NCI-H146 (cell line): ENCODE measurements at regions not wholly inside any gene's neighbourhood (a gene's known extent, or its start where the extent isn't known, plus 50 kb on each side); places are given as distances from the start of the nearest gene placed in this dataset.

Experiments used
- DNase-seq: peaks from one replicate; lab custom pipeline; 2025; lab: John Stamatoyannopoulos, UW

- DNase-seq, result peak; percentile 2
Measured at GRCh38 chr15:79659691-79660090, 227.6 kb downstream of the MINAR1 start.

DNA sequence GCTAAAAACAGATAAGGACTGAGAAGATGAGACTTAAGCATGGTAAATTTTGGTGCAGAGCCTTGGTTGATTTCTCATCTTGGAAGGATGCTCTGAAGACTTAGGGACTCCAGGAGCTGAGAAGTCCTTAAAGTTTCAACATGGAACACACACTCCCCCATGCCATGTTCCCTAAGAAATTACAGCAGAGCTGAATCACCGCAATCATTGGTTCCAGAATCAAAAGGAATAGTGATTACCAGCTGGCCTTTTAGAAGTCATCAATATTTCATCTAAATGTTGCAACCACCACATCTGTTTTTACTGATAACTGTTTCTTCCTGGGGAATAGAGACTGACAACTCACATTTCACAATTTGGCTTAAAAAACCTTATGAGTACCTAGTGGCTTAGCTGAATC, 229.3 kb downstream of the MINAR1 start:
- no peak for DNase-seq

- no peak for DNase-seq
Measured at GRCh38 chr15:79673416-79674123, 223.2 kb downstream of the MTHFS start.

GRCh38 chr15:79674124-79674465, 222.7 kb downstream of the MTHFS start:
- DNase-seq, result no peak

DNA sequence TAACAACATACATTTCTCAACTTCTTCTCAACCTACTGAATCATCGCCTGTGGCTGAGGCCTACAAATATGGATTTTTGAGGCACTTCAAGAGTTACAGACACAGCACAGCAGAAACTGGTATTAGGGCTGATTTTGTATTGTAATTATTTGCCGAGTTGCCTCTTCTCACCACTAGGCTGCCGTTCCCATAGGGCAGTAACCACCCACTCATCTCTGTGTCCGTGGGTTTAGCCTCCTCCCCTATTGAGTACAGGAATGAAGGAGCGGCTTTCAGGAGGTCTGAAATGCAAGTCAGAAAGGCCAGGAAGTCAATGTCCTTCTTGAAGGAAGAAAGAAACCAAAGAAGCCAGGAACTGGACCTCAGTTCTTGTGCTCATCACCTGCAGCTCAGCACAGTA, 220.8 kb downstream of the MTHFS start:
- DNase-seq, result no peak

DNA sequence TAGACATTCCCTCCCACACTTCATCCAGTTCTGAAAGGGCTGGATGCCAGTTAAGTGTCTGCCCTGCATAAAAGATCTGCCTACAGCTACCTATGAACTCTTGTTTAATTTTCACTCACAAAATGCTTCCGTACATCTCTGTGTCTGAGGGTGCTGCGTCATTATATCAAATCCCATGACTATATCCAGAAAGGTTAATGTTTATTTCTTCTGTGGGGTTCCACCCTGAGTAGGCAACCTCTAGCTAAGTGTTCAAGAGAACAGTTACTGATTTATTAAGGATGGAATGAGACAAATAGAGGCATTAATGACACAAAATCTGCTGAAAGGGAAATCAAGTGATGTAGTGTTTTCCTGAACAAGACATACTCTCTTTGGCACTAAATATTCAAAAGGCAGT, 220.2 kb downstream of the MTHFS start:
- DNase-seq, result no peak

- DNase-seq, result no peak
Measured at GRCh38 chr15:79677241-79677640, 219.6 kb downstream of the MTHFS start.

DNA sequence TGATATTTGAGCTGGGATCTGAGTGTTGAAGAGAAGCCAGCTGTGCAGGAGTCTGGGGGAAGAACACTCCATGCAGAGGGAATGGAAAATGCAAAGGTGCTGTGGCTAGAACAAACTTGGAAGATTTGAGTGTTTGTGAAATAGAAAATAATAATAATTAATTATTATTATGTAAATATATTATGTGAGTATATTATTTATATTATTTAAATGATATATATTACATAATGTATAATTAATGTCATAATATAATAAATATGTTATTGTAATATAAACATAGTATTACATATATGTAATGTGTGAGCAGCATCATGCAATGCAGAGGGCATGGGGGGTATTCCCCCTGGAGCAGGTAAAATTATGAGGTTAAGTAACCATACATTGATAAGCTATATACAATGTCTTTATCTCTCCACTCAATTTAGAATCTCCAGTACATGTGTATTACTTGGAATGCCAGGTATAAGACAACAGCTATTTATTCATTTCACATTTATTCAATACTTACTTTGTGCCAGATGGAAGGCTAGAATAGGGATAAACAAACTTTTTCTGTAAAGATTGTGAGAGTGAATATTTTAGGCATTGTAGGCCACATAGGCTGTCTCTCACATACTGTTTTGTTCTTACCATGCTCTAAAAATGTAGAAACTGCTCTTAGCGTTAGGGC, 218.6 kb downstream of the MTHFS start:
- DNase-seq, result no peak

DNA sequence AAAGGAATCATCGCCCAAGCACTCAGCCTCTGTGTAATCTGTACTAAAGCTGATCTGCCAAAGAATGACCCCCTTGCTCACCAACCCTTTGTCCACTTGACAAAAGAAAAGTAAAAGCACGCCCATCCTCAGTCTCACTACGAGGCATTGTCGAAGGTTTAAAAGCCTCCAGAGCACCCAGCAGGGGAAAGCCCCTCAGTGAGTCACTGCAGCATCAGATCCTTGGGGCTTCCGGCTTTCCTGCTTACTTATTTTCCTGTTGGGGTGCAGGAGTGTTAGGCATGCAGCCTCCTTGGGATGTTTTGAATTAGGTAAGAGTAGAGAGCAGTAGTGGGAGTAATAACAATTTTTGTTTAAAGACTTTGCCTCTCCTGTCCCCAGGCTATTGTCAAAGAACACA, 216.1 kb downstream of the MTHFS start:
- no peak for DNase-seq

GRCh38 chr15:79682285-79682684, 214.5 kb downstream of the MTHFS start:
- no peak for DNase-seq

- DNase-seq, result no peak
Measured at GRCh38 chr15:79682851-79683288, 213.9 kb downstream of the MTHFS start.

- no peak for DNase-seq
Measured at GRCh38 chr15:79689030-79689429, 207.8 kb downstream of the MTHFS start.

GRCh38 chr15:79700951-79701480, 195.8 kb downstream of the MTHFS start:
- DNase-seq, result no peak

DNA sequence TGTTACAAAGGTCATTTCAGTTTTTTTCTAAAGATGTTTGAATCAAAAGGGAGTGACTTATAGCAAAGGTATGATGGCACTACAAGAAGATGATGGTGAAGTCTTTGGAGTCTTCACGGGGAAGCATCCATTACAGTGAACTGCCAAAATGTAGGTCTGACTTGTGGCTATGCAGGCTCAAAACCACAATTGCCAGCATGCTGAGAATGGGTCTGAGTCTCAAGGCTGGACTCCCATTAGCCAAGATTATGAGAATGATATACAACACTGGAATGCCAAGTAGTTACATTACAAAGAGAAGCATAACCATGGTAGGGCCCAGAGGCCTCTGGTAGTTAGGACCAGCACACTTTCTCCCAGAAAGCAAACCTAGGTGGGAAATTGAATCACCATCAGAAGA, 194.2 kb downstream of the MTHFS start:
- no peak for DNase-seq

- no peak for DNase-seq
Measured at GRCh38 chr15:79721256-79721655, 175.6 kb downstream of the MTHFS start.

DNA sequence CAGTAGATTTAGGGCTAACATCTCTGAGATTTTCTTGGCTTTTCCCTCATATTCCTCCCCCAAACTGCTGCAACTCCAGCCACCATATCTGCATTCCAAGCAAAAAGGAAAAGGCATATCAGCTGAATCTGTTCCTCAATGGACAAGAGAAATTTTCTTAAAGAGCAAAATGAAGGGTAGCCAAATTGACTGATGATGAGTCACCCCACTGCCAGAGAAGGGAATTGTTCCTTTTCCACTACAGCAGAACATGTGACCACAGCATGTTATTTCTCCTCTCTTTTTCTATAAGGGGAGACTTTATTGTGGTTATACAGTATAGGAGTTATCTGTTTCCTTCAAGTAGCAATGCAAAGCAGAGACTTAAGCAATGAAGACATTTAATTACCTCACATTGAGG, 172.5 kb downstream of the MTHFS start:
- no peak for DNase-seq

DNA sequence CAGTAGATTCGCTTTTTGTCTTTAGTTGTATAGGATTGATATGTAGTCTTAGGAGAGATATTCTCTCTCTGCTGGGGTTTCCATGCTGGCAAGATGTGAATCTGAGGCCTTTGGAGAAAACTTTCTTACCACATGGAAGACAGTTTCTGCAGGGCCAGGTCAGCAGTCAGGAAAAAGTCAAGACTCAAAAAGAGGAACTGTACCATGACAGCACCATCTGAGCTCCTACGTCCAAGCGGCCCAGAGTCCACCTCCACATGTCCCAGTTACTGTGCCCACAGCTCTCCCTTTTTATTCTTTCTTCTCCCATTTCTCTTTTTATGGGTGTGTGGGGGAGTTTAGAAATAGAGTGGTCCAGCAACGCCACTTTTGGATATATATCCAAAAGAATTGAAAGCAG, 172.0 kb downstream of the MTHFS start:
- DNase-seq, result no peak

DNA sequence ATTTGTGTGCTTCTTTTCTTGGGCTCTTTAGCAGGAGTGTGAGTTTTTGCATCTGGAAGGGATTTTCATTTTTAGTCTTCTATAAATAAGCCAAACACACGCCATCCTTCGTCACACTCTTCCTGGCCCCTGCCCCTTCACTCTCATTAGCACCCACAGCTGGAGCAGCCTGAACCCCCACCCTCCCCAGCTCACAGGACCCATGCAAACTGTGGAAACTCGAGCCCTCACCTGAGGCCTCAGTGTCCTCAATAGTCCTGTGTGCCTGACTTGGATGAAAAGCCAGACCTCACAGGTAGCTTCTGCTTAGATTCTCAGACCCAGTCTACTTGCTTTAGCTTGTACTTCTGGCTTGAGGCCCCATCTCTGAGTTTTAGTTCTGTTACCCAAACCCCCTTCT, 167.9 kb downstream of the MTHFS start:
- DNase-seq, result no peak

DNA sequence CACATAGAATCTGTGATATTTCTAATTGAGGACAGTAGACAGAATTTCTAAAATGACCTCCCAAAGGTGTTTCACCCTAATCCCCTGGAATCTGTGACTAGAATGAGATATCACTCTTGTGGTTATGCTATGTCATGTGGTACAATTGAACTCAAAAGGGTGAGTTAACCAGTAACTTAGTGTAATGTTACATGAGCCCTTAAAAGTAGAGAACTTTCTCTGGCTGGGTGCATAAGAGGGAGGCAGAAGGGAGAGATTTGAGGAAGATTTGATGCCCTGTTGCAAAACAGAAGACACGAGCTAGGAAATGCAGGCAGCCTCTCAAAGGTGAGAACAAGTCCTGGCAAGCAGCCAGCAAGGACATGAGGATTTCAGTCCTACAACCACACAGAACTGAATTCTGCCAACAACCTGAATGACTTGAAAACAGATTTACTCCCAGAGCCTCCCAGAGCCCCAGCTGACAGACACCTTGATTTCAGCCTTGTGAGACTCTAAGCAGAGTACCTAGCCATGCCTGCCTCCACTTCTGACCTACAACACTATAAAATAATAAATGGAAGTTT, 160.3 kb downstream of the MTHFS start:
- DNase-seq, result no peak

GRCh38 chr15:79738143-79738542, 158.7 kb downstream of the MTHFS start:
- DNase-seq, result no peak

- no peak for DNase-seq
Measured at GRCh38 chr15:79740561-79740960, 156.3 kb downstream of the MTHFS start.

GRCh38 chr15:79743032-79743431, 153.8 kb downstream of the MTHFS start:
- no peak for DNase-seq

DNA sequence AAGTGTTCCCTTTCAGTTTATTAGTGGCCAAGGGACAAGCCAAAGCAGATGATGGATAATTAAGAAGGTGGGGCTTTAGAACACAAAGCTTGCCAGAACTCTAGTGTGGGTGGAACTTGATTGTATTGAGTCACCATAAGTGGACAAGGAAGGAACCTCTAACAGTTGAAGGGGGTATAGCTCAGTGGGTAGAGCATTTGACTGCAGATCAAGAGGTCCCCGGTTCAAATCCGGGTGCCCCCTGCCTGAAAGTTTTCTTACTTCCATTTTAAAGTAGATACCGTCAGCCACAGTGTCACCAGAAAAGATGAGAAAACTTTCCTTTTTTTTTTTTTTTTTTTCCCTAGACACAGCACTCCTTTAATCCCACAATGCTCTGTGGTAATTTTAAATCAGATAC, 152.3 kb downstream of the MTHFS start:
- peak; percentile 17 for DNase-seq
